ENCODE measurements at regions not wholly inside any gene's neighbourhood (a gene's known extent, or its start where the extent isn't known, plus 50 kb on each side); places are given as distances from the start of the nearest gene placed in this dataset.

DNA sequence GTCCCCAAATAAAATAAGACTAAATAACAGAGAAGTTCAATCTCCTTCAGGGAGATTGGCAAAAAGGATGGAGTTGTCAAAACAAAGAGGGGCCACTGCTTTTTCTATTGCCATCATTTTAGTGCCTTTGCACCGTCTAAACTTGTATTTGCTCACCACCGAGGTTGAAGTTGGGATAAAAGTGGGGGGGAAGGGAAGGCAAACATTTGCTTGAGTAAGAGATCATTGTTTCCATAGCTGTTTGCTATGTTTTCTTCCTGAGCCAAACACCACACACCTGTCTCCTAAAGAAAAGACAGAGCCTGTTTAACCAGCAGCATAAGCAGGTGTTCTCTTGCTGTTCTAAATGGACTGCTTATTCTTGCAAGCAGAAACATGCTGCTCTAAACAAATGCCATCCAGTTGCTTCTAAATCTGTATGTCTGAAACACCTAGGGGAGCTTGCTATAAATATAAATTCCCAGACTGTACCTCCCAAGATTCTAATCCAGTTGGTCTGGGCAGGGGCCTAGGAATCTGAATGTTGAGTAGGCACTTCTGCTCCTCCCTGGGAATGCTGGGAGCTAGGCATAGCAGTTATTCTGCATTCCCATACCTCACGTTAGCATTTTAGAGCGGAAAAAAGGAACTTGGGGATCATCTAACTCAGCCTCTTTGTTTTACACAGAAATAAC is 179.4 kb upstream of the ARL4C start:
- no peak for DNase-seq (ENCODE audit: low read depth)

DNA sequence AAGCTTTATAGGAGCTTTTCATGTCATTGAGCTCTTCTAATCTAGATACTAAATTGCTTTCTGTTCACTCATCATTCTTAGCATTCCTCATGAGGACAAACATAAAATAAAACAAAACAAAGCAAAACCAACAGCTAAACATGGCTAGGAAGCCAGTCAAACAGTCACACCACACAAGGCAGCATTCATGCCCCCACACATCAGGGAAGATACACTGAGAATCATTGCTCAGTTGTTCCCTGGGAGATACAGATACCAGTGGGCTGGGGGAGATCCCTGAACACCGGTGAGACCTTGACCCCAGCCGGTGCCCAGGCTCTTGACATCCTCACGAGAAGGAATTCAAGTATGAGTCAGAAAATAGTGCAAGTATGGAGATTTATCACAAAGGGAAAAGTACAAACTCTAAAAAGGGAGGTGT is 177.9 kb upstream of the ARL4C start:
- DNase-seq (ENCODE audit: low read depth) = no peak

DNA sequence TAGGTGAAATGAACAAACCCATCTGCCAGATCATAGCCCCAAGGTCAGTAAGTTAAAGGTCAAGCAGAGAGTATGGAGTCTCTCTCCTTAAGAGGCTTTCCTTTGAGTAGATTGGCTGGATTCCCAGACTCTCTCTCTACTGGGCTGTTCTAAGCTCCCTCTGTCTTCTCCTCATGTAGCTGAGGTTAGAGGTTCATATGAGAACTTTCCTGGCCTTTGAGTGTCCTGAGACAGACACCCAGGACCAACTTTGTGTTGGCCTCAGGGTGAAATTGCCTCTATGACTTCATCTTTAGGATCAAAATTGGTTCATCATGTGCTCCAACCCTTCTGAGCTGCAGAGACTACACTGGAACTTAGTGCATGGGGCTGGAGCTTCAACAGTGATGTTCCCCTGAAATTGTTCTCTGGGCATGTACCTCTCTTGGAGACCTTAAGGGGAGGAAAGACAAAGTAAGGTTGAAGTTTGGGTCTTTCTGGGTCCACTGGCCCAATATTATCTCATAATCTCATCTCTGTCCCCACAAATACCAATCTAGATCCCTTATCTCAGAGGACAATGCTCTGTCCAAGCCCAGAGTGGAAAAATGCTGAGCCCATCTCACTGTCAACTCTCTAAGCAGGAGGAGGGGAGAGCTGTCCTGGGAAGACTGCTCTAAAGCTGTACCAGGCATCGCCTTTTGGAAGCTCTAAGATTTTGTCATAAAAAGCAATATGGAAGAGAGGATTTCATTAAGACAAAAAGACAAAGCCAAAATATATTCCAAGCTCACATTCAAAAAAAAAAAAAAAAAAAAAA is 177.3 kb upstream of the ARL4C start:
- no peak for DNase-seq (ENCODE audit: low read depth)

- no peak for DNase-seq (ENCODE audit: low read depth)
Measured at GRCh38 chr2:234673501-234673900, 176.6 kb upstream of the ARL4C start.

- no peak for DNase-seq (ENCODE audit: low read depth)
Measured at GRCh38 chr2:234672498-234673150, 175.7 kb upstream of the ARL4C start.

DNA sequence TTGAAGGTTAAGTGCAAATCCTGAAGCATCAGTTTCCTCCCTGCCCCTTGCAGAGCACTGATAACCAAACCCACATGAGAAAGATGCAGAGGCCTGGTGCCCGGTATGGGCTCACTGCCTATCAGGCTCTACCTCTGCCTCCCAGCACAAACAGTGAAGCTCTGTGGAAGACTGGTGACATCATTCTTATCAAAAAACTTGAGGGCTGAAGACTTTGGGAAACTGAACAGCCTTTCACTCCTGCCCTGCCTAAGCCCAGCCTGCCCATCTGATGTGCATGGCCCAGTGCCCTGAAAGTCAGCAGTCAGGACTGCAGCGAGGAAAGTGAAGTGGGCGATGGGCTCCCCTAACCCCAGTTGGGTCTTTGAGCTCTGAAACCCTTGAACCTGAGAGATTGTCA is 174.8 kb upstream of the ARL4C start:
- DNase-seq (ENCODE audit: low read depth) = no peak

DNA sequence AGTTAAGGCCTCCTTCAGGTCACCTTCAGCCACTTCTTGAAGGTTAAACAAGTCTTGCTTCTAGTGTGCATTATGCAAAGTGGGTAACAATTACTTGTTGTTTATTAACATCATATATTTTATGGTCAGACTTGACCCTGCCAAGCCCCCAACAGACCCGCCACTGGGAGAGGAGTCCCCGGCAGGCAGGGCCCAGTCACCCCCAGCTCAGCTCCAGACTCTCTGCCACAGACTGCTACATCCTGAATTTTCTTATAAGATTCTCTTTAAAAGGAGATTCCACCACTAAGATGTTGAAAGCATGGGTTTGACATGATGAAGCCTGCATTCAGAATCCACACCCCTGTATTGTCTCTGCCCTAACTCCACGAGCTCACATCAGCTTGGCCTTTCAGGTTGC is 174.3 kb upstream of the ARL4C start:
- no peak for DNase-seq (ENCODE audit: low read depth)

- DNase-seq (ENCODE audit: low read depth) = no peak
Measured at GRCh38 chr2:234670806-234671205, 173.9 kb upstream of the ARL4C start.

DNA sequence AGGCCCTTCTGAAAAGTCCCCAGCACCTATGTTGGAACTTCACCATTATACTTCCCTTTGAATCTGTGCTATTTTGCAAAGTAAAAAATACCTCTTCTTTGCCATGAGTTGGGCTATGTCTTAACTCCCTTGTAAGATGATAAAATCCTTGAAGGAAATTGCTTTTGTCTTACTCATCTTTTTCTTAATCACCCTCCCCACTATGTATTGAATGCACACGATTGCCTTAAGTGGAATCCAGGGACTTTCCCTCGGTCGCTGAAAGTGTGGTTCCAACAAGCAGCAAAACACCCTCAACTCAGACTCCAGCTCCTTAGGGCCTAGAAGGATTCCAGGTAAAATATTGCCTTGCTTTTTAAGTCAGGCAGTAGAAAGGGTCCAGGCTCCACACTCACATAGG is 173.2 kb upstream of the ARL4C start:
- DNase-seq (ENCODE audit: low read depth) = no peak

DNA sequence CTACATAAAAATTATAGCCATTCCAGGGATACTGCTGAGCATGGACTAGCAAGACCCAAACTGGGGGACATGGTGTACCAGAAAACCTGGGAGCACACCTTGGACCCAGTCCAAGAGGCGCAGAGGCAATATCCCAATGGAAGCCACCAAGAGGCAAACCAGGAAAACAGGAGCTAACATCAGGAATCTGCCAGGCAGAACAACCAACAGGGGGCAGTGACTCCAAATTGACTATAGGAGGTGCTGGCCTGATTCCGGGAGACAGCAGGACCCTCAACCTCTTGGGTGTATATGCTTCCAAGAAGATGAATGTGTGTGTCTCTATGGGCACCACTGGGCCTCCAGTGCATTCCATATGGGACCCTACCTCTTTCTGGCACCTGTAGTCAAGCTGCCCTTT is 172.7 kb upstream of the ARL4C start:
- no peak for DNase-seq (ENCODE audit: low read depth)

DNA sequence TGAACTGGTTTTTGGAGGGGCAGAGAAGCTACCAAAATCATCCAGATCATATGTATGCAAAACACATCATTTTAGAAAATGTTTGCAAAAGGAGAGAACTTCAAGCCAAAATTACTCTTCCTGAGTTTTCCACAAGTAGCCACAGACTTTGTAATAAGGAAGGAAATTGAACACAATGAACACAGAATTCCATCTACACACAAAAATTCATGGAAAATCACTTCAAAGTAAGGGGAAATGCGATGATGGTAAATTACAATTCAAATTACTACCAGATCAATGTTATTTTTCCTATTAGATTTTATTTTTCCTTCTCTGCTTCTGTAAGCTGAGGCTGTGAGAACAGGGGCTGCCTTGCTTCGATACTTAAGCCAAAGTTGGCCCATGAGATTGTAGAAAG is 172.1 kb upstream of the ARL4C start:
- no peak for DNase-seq (ENCODE audit: low read depth)

DNA sequence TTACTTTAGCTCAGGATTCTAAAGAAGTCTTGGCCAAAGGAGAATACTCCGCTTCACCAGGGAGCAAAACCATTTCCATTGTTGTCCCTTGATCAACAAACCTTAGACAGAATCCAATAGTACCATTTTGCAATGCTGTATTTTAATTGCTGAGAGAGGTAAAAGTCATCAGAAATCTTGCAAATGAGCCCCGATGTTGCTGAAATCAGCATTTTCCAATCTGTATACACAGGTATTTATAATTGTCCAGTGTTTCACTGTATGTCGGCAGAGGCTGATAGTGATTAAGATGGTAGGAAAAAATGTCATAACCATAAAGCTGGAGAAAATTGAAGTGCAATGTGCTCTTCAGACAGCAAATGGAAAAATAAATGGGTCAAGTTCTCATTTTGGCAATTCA is 170.0 kb upstream of the ARL4C start:
- DNase-seq (ENCODE audit: low read depth) = no peak

- DNase-seq (ENCODE audit: low read depth) = no peak
Measured at GRCh38 chr2:234665304-234665703, 168.4 kb upstream of the ARL4C start.

- no peak for DNase-seq (ENCODE audit: low read depth)
Measured at GRCh38 chr2:234661849-234662248, 165.0 kb upstream of the ARL4C start.

GRCh38 chr2:234661175-234661574 is 164.3 kb upstream of the ARL4C start:
- no peak for DNase-seq (ENCODE audit: low read depth)

- DNase-seq (ENCODE audit: low read depth) = no peak
Measured at GRCh38 chr2:234655706-234656105, 158.8 kb upstream of the ARL4C start.

DNA sequence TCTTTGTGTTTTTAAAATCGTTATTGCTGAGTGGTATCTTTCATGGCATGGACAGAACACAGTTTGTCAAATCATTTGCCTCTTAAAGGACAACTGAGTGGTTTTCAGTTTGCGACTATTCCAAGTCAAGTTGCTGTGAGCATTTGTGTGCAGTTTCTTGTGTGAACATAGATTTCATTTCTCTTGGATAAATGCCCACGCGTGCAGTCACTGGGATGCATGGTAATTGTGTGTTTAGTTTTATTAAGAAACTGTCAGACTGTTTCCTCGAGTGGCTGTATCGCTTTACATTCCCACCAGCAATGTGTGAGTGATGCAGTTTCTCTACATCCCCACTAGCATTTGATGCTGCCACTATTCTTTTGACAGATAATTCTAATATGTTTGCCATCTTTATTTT is 154.0 kb upstream of the ARL4C start:
- DNase-seq (ENCODE audit: low read depth) = no peak

GRCh38 chr2:234649951-234650350 is 153.1 kb upstream of the ARL4C start:
- no peak for DNase-seq (ENCODE audit: low read depth)

GRCh38 chr2:234643407-234643806 is 146.5 kb upstream of the ARL4C start:
- no peak for DNase-seq (ENCODE audit: low read depth)

DNA sequence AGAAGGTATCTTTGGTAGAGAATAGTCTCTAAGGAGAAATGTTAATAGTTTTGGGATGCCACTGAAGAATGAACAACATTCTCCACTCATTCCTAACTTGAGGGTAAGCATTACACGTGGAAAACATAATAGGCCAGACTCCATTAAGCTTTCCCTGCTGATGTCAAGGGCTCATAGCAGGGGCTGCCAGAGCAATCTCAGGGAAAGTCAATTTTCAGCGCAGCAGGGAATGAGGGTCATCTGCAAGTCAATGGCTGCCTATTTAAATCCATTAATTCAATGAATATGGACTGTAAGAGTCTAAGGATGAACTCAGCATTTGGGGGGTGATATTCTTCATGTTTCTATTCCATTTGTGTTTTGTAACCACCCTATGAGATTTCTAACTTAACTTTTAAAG is 144.2 kb upstream of the ARL4C start:
- no peak for DNase-seq (ENCODE audit: low read depth)

- DNase-seq (ENCODE audit: low read depth) = no peak
Measured at GRCh38 chr2:234640657-234641056, 143.8 kb upstream of the ARL4C start.

DNA sequence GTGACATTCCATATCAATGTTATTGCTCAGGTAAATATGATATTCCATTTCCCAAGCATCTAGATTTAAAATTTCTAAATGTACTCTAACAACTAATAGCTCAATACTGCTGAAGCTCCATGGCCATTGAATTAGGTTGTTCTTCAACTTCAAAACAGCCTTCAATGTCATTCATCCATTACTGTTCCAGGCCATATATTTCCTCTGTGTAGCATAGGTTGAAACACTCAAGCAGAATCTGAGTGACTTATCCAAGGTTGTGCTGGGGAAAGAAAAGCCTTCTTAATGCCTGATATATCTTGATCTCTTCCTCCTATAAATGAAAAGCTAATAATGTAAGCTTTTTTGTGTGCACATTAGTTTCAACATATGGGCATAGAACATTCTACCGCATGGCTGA is 142.1 kb upstream of the ARL4C start:
- no peak for DNase-seq (ENCODE audit: low read depth)

DNA sequence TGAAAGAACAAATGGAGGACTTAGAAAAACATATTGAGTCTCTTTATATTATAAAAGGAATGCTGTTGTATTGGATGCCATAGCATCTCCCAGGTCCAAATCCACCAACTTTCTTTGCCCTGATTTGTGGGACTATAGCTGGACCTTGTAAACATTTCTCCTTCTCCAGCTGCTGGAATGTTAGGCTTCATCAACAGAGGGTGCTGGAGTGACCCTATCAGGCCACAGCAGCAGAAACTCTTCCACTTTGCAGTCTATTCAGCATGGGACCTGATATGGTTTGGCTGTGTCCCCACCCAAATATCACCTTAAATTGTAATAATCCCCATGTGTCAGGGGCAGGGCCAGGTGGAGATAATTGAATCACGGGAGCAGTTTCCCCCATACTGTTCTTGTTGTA is 138.4 kb upstream of the ARL4C start:
- DNase-seq (ENCODE audit: low read depth) = no peak

Measured in activated T-helper 9 cell treated with anti-CD3 and anti-CD28 coated beads, Interleukin-2, amount 50 U/mL, for 16 hours (primary cell).